ENCODE measurements at regions not wholly inside any gene's neighbourhood (a gene's known extent, or its start where the extent isn't known, plus 50 kb on each side); places are given as distances from the start of the nearest gene placed in this dataset.
"Not testable (repeated sequence)": the region's sequence is repeated elsewhere in the genome, so short reads cannot be mapped to it uniquely, and the experiment has no call there.

DNA sequence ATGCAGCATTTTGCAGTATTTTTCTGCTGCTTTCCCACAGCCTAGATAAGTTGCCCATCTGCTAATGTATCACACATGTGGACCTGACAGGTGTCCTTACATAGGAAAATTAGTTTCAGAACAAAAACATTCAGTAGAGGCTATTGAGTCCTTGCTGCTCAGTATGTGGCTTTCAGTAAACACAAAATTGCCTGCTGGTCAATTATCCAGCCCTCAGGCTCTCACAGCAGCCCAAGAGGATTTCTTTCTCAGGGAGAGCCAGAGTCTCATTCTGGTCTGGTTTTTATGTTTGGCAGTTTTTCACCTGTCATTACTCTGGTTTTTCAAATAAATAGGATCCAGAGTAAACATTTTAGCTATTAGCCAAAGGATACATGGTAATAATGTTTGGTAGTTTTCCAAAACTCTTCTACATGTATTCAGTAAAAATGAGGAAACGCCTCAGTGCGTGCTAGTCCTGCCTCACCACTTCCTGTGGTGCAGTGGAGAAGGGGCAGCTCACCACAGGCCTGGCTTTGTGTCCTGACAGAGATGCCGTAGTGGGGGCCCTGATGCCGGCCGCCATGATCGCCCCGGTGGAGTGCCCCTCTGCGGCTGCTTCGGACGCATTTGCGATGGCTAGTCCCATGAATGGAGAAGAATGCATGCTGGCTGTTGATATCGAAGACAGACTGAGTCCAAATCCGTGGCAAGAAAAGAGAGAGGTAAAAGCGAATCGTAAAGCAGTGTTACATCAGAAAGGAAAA is 80.5 kb upstream of the FAN1 start:
- TF ChIP-seq POLR2A, POLR2AphosphoS5, EP300 (IDR thresholded peaks at IDR 0.05): not testable (repeated sequence)
- TF ChIP-seq, protein P1, sequence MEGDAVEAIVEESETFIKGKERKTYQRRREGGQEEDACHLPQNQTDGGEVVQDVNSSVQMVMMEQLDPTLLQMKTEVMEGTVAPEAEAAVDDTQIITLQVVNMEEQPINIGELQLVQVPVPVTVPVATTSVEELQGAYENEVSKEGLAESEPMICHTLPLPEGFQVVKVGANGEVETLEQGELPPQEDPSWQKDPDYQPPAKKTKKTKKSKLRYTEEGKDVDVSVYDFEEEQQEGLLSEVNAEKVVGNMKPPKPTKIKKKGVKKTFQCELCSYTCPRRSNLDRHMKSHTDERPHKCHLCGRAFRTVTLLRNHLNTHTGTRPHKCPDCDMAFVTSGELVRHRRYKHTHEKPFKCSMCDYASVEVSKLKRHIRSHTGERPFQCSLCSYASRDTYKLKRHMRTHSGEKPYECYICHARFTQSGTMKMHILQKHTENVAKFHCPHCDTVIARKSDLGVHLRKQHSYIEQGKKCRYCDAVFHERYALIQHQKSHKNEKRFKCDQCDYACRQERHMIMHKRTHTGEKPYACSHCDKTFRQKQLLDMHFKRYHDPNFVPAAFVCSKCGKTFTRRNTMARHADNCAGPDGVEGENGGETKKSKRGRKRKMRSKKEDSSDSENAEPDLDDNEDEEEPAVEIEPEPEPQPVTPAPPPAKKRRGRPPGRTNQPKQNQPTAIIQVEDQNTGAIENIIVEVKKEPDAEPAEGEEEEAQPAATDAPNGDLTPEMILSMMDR (IDR thresholded peaks at IDR 0.05), result not testable (repeated sequence)

Data from gastroesophageal sphincter (tissue), 3 donors.